ENCODE measurements at regions not wholly inside any gene's neighbourhood (a gene's known extent, or its start where the extent isn't known, plus 50 kb on each side); places are given as distances from the start of the nearest gene placed in this dataset.

- Histone ChIP-seq H3K4me1 (ENCODE audit: insufficient read depth) (no peaks in the 10 kb centered on the region), H3K27ac (no peak overlapping the region), H3K36me3 (no peaks in the 10 kb centered on the region), H3K4me3 (no peak overlapping the region), H3K27me3 (no peaks in the 10 kb centered on the region), H3K9me3 (no peaks in the 10 kb centered on the region)
- intact Hi-C loops (cut with DNase I): no loop called here
- no peak for DNase-seq
- 92 to 93% (median 92%) methylated on average over 4 of the region's 4 CpGs for WGBS, 3 donors
- TF ChIP-seq POLR2A (IDR thresholded peaks at IDR 0.05) (no peak), EP300 (IDR thresholded peaks at IDR 0.05) (no peak), CTCF (IDR thresholded peaks at IDR 0.05) (no peak)
Observed at GRCh38 chr22:47768027-47768426, 1005.6 kb downstream of the TBC1D22A start.

- TF ChIP-seq EP300 (IDR thresholded peaks at IDR 0.05) (no peak), CTCF (IDR thresholded peaks at IDR 0.05) (no peak), POLR2A (IDR thresholded peaks at IDR 0.05) (no peak)
- intact Hi-C loops (cut with DNase I): no loop called here
- Histone ChIP-seq H3K4me3 (no peak overlapping the region), H3K9me3 (no peaks in the 10 kb centered on the region), H3K4me1 (ENCODE audit: insufficient read depth) (no peaks in the 10 kb centered on the region), H3K27me3 (no peaks in the 10 kb centered on the region), H3K27ac (no peak overlapping the region), H3K36me3 (no peaks in the 10 kb centered on the region)
- DNase-seq: no peak
- WGBS, 3 donors: 81 to 85% (median 84%) methylated on average over 5 of the region's 5 CpGs
Observed at GRCh38 chr22:47767403-47767802, 1005.0 kb downstream of the TBC1D22A start.

- no peak overlapping the region for H3K27ac ChIP-seq
- DNase-seq: no peak
- no peaks in the 10 kb centered on the region for H3K27me3 ChIP-seq
- H3K9me3 ChIP-seq: no peaks in the 10 kb centered on the region
- no peaks in the 10 kb centered on the region for H3K36me3 ChIP-seq
- 70 to 84% (median 82%) methylated on average over 6 of the region's 6 CpGs for WGBS, 3 donors
- no peaks in the 10 kb centered on the region for H3K4me1 ChIP-seq (ENCODE audit: insufficient read depth)
- intact Hi-C loops (cut with DNase I): no loop called here
- TF ChIP-seq POLR2A (IDR thresholded peaks at IDR 0.05) (no peak), CTCF (IDR thresholded peaks at IDR 0.05) (no peak), EP300 (IDR thresholded peaks at IDR 0.05) (no peak)
- H3K4me3 ChIP-seq: no peak overlapping the region
Observed at GRCh38 chr22:47765757-47766156, 1003.3 kb downstream of the TBC1D22A start.

GRCh38 chr22:47762141-47762540 lies 999.7 kb downstream of the TBC1D22A start:
- TF ChIP-seq CTCF (IDR thresholded peaks at IDR 0.05) (no peak), POLR2A (IDR thresholded peaks at IDR 0.05) (no peak), EP300 (IDR thresholded peaks at IDR 0.05) (no peak)
- intact Hi-C loops (cut with DNase I): no loop called here
- WGBS, 3 donors: 76 to 83% (median 79%) methylated on average over 3 of the region's 3 CpGs
- Histone ChIP-seq H3K9me3 (no peaks in the 10 kb centered on the region), H3K36me3 (no peaks in the 10 kb centered on the region), H3K4me3 (no peak overlapping the region), H3K27me3 (no peaks in the 10 kb centered on the region), H3K27ac (no peak overlapping the region), H3K4me1 (ENCODE audit: insufficient read depth) (no peaks in the 10 kb centered on the region)
- no peak for DNase-seq

- DNase-seq: no peak
- 64 to 83% (median 82%) methylated on average over 2 to 3 of the region's 3 CpGs for WGBS, 3 donors
- intact Hi-C loops (cut with DNase I): no loop called here
Observed at GRCh38 chr22:47759909-47760308, 997.5 kb downstream of the TBC1D22A start.

More at GRCh38 chr22:47759909-47760308, 997.5 kb downstream of the TBC1D22A start:
- no peak overlapping the region for H3K4me3 ChIP-seq
- no peaks in the 10 kb centered on the region for H3K27me3 ChIP-seq
- no peaks in the 10 kb centered on the region for H3K36me3 ChIP-seq
- H3K27ac ChIP-seq: no peak overlapping the region
- TF ChIP-seq CTCF (IDR thresholded peaks at IDR 0.05) (no peak), POLR2A (IDR thresholded peaks at IDR 0.05) (no peak), EP300 (IDR thresholded peaks at IDR 0.05) (no peak)
- no peaks in the 10 kb centered on the region for H3K9me3 ChIP-seq
- H3K4me1 ChIP-seq (ENCODE audit: insufficient read depth): no peaks in the 10 kb centered on the region
